ENCODE measurements at regions not wholly inside any gene's neighbourhood (a gene's known extent, or its start where the extent isn't known, plus 50 kb on each side); places are given as distances from the start of the nearest gene placed in this dataset.

DNA sequence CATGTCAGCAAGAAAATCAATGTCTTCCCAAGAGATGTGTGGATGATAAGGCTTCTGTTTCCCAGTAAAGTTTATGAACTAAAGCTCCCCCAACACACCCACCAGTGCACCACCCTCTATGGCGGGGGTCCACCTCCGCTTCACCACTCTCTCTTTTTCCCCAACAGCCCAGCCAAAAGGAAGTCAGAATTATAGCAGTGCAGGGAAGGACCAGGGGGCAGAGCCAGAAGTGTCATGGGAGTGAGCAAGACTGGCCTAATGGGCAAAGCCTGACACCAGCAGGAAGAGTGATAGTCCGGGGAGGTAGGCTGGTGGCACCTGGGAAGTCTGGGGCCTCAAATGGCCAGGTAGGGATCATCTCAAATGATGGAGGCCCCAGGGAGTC is 167.7 kb downstream of the ZFP36L2 start:
- TF ChIP-seq, protein P1, sequence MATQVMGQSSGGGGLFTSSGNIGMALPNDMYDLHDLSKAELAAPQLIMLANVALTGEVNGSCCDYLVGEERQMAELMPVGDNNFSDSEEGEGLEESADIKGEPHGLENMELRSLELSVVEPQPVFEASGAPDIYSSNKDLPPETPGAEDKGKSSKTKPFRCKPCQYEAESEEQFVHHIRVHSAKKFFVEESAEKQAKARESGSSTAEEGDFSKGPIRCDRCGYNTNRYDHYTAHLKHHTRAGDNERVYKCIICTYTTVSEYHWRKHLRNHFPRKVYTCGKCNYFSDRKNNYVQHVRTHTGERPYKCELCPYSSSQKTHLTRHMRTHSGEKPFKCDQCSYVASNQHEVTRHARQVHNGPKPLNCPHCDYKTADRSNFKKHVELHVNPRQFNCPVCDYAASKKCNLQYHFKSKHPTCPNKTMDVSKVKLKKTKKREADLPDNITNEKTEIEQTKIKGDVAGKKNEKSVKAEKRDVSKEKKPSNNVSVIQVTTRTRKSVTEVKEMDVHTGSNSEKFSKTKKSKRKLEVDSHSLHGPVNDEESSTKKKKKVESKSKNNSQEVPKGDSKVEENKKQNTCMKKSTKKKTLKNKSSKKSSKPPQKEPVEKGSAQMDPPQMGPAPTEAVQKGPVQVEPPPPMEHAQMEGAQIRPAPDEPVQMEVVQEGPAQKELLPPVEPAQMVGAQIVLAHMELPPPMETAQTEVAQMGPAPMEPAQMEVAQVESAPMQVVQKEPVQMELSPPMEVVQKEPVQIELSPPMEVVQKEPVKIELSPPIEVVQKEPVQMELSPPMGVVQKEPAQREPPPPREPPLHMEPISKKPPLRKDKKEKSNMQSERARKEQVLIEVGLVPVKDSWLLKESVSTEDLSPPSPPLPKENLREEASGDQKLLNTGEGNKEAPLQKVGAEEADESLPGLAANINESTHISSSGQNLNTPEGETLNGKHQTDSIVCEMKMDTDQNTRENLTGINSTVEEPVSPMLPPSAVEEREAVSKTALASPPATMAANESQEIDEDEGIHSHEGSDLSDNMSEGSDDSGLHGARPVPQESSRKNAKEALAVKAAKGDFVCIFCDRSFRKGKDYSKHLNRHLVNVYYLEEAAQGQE (IDR thresholded peaks at IDR 0.05; ENCODE audit: low read depth), result no peak
- no peak for TF ChIP-seq CEBPB (IDR thresholded peaks at IDR 0.05)
- TF ChIP-seq RAD21 (IDR thresholded peaks at IDR 0.05; ENCODE audit: low read depth), result no peak
- no peak for TF ChIP-seq EP300 (IDR thresholded peaks at IDR 0.05; ENCODE audit: borderline replicate concordance)

- TF ChIP-seq FOXM1 (IDR thresholded peaks at IDR 0.05; ENCODE audit: borderline replicate concordance, low read depth) (peak; percentile 31; the same call in 1 of the 2 replicates), YY1 (IDR thresholded peaks at IDR 0.05; ENCODE audit: low read depth) (no peak), TAF1 (IDR thresholded peaks at IDR 0.05; ENCODE audit: low read depth) (no peak), TCF12 (IDR thresholded peaks at IDR 0.05; ENCODE audit: low read depth) (peak; percentile 56), NFIC (IDR thresholded peaks at IDR 0.05) (peak; percentile 50), RAD21 (IDR thresholded peaks at IDR 0.05; ENCODE audit: low read depth) (no peak), CREB1 (IDR thresholded peaks at IDR 0.05; ENCODE audit: low read depth) (no peak), EP300 (IDR thresholded peaks at IDR 0.05; ENCODE audit: borderline replicate concordance) (peak; percentile 83), EGR1 (IDR thresholded peaks at IDR 0.05) (no peak), TEAD4 (IDR thresholded peaks at IDR 0.05) (peak; percentile 59), USF1 (IDR thresholded peaks at IDR 0.05) (peak; percentile 38; the same call in 1 of the 2 replicates), CEBPB (IDR thresholded peaks at IDR 0.05) (no peak), ZBTB7A (IDR thresholded peaks at IDR 0.05; ENCODE audit: low read depth) (0 out of 2 replicates have a peak, but pooled peaks have one; percentile 34)
- TF ChIP-seq, protein P1 (IDR thresholded peaks at IDR 0.05; ENCODE audit: low read depth), result no peak
- TF ChIP-seq, protein P2, sequence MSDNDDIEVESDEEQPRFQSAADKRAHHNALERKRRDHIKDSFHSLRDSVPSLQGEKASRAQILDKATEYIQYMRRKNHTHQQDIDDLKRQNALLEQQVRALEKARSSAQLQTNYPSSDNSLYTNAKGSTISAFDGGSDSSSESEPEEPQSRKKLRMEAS (IDR thresholded peaks at IDR 0.05), result peak; percentile 28
Measured at GRCh38 chr2:43057742-43058725, 168.4 kb downstream of the ZFP36L2 start.

DNA sequence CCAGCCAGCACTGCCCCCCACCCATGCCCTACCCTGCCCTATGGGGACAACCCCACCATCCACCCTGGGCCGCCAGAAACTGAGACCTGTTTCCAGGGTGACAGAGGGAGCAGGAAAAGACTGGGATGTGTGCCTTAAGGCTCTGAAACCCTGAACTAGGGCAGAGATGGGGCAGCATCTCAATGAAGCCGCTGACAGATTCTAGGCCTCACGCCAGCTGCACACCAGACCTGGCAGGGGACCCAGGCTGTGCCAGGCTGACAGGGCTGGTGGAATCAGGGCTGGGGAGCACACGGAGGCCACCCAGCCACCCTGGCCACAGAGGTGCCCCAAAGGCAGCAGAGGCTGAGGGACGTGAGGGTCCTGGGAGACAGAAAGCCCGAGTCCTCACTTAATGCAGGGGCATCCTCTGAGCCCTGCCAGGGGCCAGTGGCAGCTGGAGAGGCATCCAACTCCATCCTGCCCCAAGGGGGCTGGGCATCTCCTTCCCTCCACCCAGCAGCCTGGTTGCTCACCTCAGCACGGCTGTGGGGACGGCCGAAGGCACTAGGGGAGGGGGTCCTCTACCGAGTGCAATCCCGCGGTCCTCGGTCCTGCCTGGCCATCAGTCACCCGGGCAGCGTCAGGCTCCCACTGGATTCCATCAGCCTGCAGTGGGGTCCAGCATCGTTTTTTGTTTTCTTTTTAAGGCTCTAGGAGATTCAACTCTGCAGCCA is 169.2 kb downstream of the ZFP36L2 start:
- TF ChIP-seq TEAD4 (IDR thresholded peaks at IDR 0.05) (no peak), NFIC (IDR thresholded peaks at IDR 0.05) (peak; percentile 90)

- TF ChIP-seq YY1 (IDR thresholded peaks at IDR 0.05; ENCODE audit: low read depth), result no peak
- TF ChIP-seq, protein P1 (IDR thresholded peaks at IDR 0.05; ENCODE audit: low read depth), result no peak
- no peak for TF ChIP-seq FOXM1 (IDR thresholded peaks at IDR 0.05; ENCODE audit: borderline replicate concordance, low read depth)
- no peak for TF ChIP-seq TAF1 (IDR thresholded peaks at IDR 0.05; ENCODE audit: low read depth)
- TF ChIP-seq, protein P2 (IDR thresholded peaks at IDR 0.05), result no peak
- TF ChIP-seq CREB1 (IDR thresholded peaks at IDR 0.05; ENCODE audit: low read depth), result no peak
- no peak for TF ChIP-seq EGR1 (IDR thresholded peaks at IDR 0.05)
- no peak for TF ChIP-seq CEBPB (IDR thresholded peaks at IDR 0.05)
Measured at GRCh38 chr2:43055985-43056384, 170.4 kb downstream of the ZFP36L2 start.

Data from Ishikawa (cell line).